Kidney capillary endothelial cell (primary cell): ENCODE measurements at regions not wholly inside any gene's neighbourhood (a gene's known extent, or its start where the extent isn't known, plus 50 kb on each side); places are given as distances from the start of the nearest gene placed in this dataset.

Experiments used
- DNase-seq: peaks from one replicate; pipeline ENCODE4 v3.0.0-alpha.2; 2018; ENCODE audit warnings: low spot score

DNA sequence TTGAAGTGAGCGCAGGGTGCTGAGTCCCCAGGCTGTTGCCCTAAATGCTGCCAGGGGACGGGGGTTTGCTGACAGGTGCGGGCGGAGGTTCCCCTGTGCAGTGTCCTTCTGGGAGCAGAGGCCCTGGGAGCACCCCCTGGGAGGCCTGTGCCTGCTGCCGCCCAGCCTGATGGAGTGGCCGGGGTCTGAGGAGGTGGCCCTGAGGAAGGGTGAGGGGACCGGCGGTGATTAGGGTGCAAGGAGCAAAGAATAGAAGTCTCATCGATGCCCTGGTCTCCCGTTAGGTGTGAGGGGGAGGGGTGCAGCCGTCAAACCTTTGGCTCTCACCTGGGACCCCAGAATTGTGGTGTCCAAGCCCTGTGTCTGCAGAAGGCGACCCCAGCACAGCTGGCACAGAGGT, 1294.7 kb downstream of the BRD1 start:
- no peak for DNase-seq

DNA sequence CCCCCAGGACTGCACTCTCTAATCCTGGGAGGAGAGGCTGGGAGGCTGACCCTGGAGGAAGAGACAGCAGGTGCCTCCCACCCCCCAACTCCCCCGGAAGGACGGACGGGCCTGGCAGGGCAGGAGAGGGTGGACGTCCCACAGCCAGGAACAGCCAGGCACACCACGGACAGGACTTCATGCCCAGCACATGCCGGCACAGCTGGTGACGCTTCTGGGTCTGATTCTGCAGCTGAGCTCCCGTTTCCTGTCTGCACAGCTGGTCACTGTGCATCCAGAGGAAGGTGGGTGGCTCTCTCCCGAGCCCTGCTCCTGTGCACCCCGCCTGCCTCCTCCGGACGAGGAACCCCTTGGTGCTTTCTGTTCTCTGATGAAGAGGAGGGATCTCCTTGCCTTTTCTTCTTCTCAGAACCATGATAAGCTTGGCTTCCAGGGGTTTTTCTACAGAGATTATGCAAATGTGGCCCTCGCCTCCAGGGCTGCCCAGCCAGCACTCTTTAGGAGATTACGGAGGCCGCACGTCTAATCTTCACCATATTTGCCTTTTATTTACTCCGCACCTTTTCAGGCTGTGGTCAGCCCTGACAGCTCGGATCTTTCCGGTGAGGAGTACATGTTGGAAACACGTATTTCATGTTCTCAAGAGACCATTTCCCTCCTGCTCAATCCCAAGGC, 1295.8 kb downstream of the BRD1 start:
- DNase-seq = peak; percentile 10

DNA sequence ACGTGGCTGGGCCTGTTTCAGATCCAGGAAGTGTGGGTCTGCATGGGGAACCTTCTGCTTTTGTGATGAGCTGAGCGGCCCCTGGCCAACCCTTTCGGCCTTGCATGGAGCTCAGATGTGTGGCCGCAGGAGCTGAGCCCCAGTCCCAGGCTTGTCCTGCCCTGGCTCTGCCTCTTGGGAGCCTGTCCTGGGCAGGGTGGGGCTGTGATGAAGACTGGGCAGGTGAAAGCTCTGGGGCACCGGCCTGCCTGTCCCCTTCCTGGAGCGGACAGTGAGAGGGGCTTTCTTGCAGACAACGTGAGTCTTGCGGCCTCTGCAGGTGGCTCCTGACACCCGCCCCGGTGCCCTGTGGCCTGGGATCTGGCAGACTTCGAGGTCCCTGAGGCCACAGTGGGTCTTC, 1296.6 kb downstream of the BRD1 start:
- DNase-seq = no peak

DNA sequence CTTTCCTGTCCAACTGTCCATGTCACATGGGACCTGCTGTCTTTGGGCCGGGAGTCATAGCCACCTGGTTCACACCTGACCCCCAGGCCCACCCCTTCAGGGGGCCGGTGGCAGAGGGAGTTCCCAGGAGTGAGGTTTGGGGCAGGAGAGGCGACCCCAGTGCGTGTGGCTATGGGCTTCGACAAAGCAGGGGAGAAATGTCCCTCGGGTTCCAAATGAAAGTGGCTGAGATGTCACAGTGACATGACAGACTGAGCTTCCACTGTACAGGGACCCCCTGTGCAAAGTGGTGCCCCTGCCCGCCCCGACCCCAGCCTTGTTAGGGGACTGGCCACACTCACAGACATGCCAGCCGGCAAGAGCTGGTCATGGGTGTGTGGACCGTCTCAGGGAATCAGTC, 1297.0 kb downstream of the BRD1 start:
- DNase-seq = no peak

DNA sequence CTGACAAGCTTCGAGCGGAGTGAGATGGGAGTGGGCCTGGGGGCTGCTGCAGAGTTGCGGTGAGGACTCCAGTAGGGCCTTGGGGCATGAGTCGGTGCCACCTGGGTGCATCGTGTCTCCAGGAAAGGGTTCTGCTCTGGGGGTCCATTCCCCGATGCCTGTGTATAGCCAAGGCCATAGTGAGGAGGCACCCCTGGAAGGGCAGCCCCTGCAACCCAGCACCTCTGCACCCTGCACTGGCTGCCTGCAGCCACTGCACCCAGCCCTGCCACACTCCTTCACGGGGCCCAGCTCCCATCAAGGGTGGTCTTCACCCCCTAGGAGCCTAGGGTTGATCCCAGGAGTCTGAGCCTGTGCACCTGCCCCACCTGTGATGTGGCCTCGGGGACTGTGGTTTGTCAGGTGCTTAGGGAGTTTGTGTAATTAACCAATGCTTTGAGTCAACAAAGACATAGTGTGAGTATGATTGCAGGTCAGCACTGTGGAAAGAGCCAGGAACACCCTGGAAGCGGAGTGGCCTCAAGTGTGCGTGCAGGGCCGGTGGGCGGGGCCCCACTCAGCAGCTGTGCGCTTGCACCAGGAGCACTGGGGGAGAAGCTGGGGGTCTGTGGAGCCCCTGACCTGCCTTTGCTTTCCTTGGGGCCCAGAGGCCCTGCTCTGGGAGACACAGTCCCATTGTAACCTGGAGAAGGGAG, 1299.3 kb downstream of the BRD1 start:
- DNase-seq = no peak

DNA sequence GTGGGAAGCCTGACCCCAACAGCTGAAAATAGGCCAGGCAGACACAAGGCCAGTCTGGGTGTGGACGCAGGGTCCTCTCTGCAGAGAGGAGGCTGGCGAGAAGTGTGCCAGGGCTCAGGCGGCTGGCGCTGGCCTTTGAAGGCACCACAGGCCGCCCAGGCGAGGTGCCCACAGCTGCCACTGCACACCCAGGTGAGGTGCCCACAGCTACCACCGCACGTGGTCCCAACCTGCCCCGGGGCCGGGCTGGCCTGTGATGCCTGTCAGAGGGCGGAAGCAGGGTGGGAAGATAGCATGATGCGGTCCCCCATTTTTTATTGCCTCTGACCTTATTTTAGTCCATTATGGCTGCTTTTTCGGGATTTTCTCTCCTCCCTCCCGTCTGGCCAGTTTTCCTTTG, 1303.9 kb downstream of the BRD1 start:
- DNase-seq = no peak

DNA sequence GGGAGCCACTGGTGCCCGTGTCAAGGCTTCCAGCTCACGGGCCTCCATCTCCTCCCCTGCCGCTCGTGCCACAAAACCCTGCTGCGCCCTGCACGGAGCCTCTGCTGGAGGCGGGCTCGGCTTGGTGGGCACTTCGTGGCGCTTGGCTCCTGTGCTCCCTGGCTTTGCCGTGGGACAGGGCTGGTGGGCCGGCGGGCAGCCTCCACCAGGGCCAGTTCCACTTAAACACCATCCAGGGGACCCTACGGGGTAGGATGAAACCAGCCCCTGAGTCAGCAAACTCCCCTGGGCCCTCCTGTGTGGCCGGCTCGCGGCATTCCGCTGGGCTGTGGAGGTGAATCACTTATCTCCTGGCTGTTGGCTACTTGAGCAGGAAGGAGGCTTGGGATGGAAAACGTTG, 1304.6 kb downstream of the BRD1 start:
- DNase-seq = no peak

DNA sequence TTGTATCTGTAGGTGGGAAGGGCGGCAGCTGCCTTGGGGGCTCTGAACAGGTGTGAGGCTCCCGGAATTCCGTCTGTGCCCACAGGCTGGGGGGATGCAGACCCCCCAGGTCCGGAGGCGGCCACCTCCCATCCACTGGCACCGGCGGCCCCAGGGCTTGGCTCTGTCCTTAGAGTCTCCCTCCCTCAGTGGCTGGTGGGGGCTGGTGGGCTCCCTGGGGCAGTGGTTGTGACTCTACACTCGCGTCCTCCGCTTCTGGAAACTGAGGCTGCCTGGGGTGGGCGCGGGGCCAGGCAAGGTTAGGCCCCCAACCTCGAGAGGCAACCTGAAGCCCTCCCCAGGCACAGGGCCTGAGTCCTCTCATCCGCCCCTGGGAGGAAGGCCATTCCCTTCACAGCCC, 1305.4 kb downstream of the BRD1 start:
- no peak for DNase-seq

DNA sequence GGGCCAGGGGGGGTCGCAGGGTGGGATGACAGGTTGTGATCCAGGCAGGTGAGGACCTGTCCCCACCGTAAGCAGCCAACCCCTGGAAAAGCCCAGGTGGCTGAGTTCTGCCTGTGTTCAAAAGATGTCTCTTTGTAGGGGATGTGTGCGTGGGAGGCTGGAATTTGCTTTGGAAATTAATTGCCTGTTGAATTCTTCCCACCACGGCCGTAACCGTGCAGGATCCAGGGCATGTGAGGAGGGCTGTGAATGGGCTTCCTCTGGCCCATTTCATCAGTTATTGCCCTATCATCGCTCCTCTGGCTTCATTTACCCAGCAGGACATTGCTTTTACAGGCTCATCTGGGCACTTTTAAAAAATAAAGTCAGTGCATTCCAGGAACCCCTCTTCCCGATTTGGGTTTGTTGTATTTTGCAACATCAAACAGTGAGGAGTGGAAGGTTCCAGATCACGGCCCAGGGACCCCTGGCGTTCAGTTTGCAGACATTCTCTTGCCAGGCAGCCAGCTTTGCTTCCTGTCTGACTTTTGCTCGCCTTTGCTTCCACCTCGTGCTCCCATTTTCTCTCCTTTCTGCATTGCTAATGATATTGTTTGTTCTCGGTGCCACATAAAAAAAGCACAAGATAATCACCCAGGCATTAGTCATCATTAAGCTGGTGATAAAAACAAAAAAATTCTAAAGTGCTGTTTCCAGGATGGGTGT, 1306.6 kb downstream of the BRD1 start:
- DNase-seq = no peak

DNA sequence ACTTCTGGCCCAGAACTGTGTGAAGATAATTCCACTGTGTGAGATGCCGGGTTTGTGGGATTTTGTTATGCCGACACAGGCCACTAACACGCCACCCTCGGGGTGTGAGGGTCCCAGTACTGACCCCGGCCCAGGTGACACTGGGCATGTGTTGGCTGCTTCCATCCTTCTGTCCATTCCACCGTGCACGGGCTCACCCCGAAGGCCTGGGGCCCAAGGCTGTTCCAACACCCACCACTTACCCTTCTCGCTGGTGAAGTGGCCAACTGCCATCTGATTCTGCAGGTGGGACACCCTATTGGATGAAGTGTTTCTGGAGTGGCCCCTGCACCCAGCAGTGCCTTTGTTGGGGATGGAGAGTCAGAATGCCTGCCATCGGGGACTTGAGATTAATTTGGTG, 1307.5 kb downstream of the BRD1 start:
- no peak for DNase-seq

DNA sequence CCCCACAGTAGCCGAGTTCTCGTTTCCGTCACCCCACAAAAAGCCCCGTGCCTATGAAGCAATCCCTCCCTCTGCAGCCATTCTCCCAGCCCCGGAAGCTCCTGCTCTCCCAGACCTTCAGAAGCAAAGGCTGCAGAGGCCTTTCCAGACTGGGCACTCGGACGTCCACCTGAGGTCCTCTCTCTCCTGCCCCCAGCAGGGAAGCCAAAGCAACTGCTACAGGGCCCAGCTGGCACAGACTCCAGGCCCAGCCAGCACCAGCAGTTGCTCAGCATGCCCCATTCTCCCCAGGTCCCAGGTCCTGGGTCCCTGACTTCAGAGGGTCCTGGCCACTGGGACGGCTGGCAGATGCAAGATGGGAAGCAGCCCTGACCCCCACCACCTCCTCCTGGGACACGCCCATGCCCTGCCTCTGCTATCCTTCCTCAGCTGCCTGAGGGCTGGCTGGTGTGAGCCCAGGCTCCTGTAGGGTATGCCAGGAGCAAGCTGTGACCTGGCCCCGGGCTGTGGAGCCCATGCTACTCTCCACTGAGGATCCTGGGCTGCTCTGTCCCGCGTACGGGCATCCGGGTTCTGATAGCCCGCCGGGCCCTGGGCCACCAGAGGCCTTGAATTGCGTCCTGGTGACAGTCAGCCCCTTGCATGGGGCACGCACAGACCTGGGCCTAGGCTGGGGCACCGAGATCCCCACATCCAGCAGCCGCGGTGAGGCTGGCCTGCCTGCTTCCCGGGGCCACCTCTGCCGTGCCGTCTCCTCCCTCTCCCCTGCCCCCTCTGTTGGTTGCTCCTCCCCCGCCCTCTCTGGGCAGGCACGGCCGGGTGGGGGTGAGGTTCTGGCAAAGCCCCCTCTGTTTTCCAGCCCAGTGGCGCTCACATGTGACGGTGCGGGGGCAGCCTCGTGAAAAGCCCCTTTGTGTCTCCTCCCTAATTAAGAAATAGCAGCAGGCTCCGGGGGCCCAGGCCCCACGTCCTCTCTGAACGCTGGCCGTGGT, 1310.3 kb downstream of the BRD1 start:
- no peak for DNase-seq

DNA sequence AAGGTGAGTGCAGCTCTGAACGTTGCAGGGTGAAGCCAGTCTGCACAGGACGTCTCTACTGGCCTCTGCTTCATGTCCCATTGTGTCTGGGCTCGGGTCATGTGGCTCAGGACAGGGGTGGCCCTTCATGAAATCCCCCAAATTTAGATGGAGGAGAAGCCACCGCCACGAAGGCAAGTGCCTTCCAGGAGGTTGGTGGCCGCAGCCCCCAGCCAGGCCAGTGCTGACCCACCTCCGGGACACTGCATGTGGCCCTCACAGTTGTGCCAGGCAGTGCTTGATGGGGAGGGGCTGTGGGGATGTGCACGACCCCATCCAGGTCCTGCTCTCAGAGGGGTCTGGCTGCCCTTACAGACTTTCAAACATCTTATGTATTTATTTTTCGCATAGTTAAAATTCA, 1311.1 kb downstream of the BRD1 start:
- no peak for DNase-seq

DNA sequence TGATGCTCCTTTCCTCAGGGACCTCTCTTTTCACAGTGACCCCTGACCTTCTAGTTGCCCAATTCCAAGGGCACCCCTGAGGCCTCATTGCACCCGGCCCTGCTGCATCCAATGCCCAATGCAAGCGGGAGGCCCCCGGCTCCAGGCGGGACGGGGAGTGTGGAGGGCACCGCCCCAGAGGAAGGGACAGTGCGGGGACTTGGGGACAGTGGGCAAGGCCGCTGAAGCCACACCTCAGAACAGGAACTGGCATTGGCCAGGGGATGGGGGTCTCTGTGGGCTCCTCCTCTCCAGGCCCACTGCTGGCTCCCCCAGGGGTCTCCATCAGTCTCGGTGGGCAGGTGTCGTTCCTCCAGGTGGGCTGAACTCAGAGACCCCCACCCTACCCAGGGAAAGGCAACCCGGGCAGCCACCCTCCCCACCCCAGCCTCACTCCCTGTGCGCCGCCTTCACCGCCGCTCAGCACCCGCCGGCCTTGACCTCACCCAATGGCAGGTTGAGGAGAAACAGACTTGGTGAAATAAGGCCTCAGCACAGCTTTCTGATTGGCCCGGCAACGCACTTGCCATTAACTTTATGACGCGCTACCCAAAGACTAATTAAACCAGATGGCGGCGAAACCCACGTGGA, 1312.0 kb downstream of the BRD1 start:
- no peak for DNase-seq

DNA sequence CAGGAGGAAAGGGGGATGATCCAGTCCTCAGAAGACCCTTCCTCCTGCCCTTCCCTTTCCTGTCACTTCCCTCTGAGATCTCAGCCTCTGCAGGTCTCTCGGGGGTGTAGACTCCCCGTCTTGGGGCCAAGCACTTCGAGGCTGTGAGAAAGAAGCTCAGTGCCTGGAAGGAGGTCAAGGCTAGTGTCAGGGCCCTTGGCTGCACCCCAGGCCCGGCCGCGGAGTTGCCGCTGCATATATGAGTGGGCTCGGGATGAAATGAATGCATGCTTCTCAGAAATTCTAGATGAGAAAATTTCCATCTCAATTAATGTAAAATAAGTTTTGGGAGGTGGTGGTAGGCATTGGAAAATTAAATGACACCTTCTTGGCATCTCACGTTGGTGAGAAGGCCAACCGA, 1313.7 kb downstream of the BRD1 start:
- DNase-seq = no peak

DNA sequence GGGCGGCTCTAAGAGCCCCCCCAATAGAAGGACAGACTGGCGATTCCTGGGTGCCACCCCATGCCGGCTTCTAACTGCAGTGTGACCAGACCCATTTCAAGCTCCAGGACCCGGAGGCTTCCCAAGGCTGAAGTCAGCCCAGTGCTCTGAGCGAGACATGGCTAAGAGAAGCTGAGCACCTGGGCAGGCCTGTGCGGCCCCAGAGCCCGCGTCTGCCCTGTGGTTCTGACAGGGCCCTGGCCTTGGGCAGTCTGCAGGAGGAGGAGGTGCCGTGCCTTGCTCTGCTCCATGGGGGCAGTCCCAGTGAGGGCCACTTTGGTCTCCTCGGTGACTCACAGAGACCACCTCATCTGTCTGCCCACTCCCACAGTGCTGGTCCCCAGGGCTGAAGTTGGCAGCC, 1314.2 kb downstream of the BRD1 start:
- no peak for DNase-seq

DNA sequence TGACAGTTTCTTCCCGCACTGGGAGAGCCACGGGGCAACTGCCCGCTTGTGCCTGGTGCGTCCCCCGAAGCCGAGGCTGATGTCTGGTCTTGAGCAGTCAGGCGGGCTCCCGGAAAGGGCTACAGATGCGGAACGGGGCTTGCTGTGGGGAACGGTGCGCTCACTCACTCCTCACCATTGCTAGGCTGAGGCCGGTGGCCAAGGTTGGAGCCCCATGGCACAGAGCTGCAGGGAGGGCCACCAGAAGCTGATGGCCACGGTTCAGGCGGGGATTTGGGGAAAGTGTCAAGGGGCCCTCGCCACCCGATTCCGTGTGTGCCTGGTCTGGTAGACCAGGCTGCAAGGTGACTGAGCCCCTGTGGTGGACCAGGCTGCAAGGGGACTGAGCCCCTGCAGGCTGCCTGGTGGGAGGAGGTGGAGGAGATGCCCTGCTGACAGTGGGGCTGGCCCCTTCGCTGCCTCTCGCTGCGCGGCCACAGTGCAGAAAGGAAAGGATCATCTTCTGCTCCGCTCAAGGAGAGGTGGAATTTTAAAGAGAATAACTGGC, 1315.8 kb downstream of the BRD1 start:
- no peak for DNase-seq

DNA sequence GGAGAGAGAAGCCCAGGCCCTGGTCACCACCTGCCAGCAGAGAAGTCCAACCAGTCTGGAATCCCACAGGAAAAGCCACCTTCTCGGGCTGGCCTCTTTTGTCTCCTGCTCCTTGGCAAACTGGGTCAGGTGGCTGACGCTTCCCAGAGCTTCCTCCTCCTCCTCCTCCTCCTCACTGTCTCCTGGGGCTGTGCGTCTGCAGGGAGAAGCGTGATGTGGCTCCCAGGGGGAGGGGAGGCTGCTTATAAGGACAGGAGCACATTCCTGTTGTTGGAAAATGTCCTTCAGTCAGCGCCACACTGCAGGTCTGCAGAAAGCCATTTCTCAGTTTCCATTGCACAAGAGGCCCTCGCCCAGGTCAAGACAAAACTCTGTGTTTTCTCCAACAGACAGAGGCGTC, 1316.5 kb downstream of the BRD1 start:
- DNase-seq = no peak

DNA sequence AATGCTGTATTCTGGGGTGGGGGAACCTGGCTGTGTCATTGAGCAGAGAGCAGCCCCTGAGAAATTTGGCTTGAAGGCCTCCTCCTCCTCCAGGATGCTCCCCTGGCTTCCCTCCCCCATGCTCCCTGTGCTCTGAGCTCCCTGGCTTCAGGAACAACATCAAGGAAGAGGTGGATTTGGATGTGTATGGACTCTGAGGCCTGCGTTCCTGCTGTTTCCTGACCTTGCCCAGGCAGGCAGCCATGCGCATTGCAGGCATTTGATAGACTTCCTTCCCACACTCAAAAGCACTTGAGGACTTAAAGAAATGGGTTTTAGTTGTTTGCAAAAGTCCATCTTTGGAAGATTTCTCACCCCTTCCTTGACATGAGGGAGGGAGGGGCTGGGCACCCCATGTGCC, 1317.1 kb downstream of the BRD1 start:
- DNase-seq = no peak

DNA sequence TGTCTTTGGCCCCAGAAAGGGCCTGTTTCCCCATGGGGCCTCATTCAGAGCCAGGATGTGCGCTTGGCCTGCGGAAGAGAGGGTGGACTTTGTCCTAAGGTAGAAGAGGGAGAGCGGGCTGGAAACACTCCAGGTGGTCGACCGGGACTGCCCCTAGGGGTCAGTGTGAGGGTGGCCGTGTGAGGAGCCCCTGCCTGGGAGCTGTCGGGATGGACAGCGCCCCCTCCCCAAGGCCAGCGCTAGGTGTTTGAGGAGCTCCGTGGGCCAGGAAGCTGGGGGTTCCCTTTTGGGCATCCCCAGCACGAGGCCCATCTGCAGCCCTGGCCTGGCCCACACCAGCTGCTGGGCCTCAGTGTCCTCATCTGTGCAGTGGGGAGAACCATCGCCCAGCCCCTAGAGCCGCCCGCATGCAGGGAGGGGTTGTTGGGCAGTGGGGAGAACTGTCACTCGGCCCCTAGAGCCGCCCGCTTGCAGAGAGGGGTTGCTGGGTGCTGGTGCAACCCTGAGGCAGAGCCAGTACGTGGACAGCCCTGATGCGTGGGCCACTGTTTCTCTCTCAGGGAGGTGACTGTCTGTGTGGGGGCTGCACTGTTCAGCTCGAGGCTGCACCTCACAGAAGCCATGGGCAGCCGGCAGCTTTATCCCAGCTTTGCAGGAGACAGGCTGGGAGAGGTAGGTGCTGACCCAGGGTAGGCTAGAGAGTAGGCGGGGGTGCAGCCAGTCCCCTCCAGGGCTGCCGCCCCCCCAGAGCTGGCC, 1319.9 kb downstream of the BRD1 start:
- DNase-seq = no peak

DNA sequence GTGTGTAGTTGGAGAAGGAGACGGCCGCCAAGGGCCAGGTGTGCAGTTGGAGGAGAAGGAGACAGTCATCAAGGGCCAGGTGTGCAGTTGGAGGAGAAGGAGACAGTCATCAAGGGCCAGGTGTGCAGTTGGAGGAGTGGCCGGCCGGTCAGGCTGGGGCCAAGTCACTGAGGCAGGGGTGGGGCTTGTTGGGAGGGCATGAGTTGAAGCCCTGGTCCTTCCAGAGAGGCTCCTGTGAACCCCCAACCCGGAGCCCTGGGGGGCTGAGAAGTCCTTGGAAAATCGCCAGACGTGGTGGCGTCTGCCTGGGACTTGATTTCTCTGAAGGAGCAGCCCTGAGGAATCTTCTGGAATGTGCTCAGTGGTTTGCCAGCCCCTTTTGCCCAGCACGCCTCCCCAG, 1320.5 kb downstream of the BRD1 start:
- DNase-seq = no peak
